ENCODE measurements at regions not wholly inside any gene's neighbourhood (a gene's known extent, or its start where the extent isn't known, plus 50 kb on each side); places are given as distances from the start of the nearest gene placed in this dataset.

DNA sequence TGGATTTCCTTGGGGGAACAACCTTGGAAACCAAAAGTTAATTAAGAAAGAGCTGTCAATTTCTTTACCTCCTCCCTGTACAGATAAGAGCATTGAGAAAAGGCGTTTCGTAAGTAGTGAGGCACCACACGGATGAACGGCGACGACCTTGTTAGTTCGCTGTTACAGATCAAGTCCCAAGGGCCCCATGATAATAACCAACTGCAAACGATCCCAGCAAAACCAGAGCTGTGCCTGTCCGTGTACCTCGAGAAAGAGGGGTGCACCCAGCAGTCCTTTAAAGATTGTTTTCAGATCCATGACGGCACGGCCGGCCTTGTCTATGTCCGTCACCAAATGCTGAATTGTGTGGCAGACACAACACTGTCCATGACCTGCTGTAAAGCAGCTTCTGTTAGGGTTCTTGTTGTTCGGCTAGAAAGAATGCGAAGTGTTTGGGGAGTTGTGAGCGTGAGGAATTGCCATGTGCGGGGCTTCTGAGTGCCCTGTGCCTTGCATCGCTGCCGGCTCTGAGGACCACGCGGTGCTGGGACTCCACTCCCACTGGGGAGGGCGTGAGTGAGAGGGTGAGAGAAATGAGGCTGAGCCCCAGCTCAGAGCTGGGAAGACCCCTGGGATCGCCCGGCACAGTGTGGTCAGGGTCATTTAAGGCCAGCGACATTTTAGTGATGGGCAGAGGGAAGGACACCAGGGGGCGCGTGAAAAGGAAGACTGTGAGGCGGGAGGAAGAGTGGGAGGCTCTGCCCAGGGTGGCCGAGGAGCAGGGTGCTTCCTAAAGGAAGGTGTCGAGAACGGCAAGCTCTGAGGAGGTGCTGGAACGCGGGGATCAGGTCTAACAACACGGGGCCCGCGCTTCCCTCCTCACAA lies 136.8 kb upstream of the RPS6KA2 start:
- intact Hi-C loops (cut with DNase I): no loop called here
- ATAC-seq (no peak), DNase-seq (no peak)
- Histone ChIP-seq H3K9me3 (no peaks in the 10 kb centered on the region), H3K4me1 (no peaks in the 10 kb centered on the region), H3K4me3 (no peak overlapping the region), H3K27ac (no peak overlapping the region), H3K27me3 (peaks cover 0 to 12% (median 0%) of the 10 kb centered on the region in 7 donors), H3K36me3 (no peaks in the 10 kb centered on the region)
- WGBS, 2 donors: 83 to 86% methylated on average over 37 of the region's 37 CpGs
- TF ChIP-seq CTCF (IDR thresholded peaks at IDR 0.05): no peak

DNA sequence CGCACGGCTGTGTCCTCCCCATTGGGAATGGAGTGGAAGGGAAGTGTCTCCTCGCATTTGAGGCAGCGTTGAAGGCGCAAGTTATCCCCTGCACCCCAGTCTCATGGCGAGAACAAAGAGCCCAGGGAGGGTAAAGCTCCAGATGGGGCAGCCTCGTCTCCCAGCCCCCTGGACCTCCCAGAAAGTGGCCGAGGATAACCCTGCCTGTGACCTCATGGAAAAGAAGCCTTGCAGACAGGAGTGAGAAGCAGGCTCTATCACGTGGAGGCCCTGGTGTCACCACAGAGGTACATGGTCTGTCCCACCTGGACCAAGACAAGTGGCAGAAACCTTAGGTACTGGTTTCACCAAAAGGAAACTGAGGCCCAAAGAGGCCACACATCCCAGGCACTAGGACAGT lies 134.8 kb upstream of the RPS6KA2 start:
- peaks cover 0 to 22% (median 0%) of the 10 kb centered on the region in 7 donors for H3K27me3 ChIP-seq
- peaks cover 0 to 13% (median 8%) of the 10 kb centered on the region in 9 donors for H3K4me1 ChIP-seq
- no peak for DNase-seq
- 78 to 83% methylated on average over 9 of the region's 9 CpGs for WGBS, 2 donors
- no peak for ATAC-seq
- no peak overlapping the region for H3K27ac ChIP-seq
- H3K36me3 ChIP-seq: no peaks in the 10 kb centered on the region
- H3K4me3 ChIP-seq: no peak overlapping the region
- intact Hi-C loops (cut with DNase I): no loop called here
- TF ChIP-seq CTCF (IDR thresholded peaks at IDR 0.05): no peak
- H3K9me3 ChIP-seq: no peaks in the 10 kb centered on the region

- Histone ChIP-seq H3K4me3 (no peak overlapping the region), H3K4me1 (peaks cover 0 to 13% (median 8%) of the 10 kb centered on the region in 9 donors), H3K27ac (no peak overlapping the region), H3K27me3 (peaks cover 0 to 34% (median 3%) of the 10 kb centered on the region in 7 donors), H3K36me3 (no peaks in the 10 kb centered on the region), H3K9me3 (no peaks in the 10 kb centered on the region)
- no peak for ATAC-seq
- intact Hi-C loops (cut with DNase I): no loop called here
- 85 to 89% methylated on average over 11 of the region's 11 CpGs for WGBS, 2 donors
- TF ChIP-seq CTCF (IDR thresholded peaks at IDR 0.05): no peak
- no peak for DNase-seq
Measured at GRCh38 chr6:166760288-166760687, 133.2 kb upstream of the RPS6KA2 start.

DNA sequence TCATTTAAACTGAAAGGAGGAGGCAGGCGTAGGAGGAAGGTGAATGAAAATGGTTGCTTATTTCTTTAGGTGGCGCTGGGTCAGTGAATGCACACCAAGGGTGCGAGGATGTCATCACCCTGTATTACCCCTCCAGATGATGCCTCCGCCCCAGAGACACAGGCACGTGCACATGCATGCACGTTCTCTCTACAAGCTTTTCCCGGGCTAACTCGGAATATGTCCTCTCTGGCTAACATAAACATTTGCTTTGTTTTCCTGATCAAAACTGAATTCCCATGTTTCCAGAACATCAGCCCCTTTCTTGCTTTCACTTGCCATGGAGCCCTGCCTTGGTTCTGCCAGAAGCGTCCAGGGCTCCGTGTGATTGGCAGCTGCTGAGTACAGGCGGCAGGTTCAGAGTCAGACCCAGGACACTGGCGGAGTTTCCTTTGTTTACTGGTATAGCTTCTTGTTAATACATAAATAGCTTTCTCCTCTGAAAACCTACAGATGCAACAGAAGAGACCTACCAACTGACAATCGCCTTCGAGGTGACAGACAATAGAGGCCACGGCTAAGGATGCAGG lies 131.2 kb upstream of the RPS6KA2 start:
- H3K36me3 ChIP-seq: no peaks in the 10 kb centered on the region
- peaks cover 0 to 13% (median 8%) of the 10 kb centered on the region in 9 donors for H3K4me1 ChIP-seq
- H3K4me3 ChIP-seq: peak overlapping the region in 4 of 10 donors; percentile 15 to 25 (median 24)
- TF ChIP-seq CTCF (IDR thresholded peaks at IDR 0.05): no peak
- no peak overlapping the region for H3K27ac ChIP-seq
- 69 to 76% methylated on average over 15 of the region's 15 CpGs for WGBS, 2 donors
- DNase-seq: no peak
- no peaks in the 10 kb centered on the region for H3K9me3 ChIP-seq
- no peak for ATAC-seq
- intact Hi-C loops (cut with DNase I): loop anchor here in 1 of 10 donors (10.0 kb wide), 1 partner anchor 783 kb away; no protein-coding TSS in a partner anchor
- peaks cover 0 to 37% (median 3%) of the 10 kb centered on the region in 7 donors for H3K27me3 ChIP-seq

All from heart right ventricle (tissue), 16 donors.